Activated CD8-positive, alpha-beta memory T cell treated with anti-CD3 and anti-CD28 coated beads for 24 hours (primary cell): ENCODE measurements at regions not wholly inside any gene's neighbourhood (a gene's known extent, or its start where the extent isn't known, plus 50 kb on each side); places are given as distances from the start of the nearest gene placed in this dataset.
"Not testable (repeated sequence)": the region's sequence is repeated elsewhere in the genome, so short reads cannot be mapped to it uniquely, and the experiment has no call there.

Source experiments
- DNase-seq: peaks from one replicate; pipeline ENCODE4 v3.0.0-alpha.2; 2020

GRCh38 chr11:112310848-112311247 lies 50.2 kb upstream of the PLET1 start:
- no peak for DNase-seq

- no peak for DNase-seq
Measured at GRCh38 chr11:112315057-112315720, 54.5 kb upstream of the PLET1 start.

- no peak for DNase-seq
Measured at GRCh38 chr11:112315861-112316739, 55.4 kb upstream of the PLET1 start.

GRCh38 chr11:112316971-112317370 lies 56.3 kb upstream of the PLET1 start:
- no peak for DNase-seq

GRCh38 chr11:112318184-112318591 lies 57.5 kb upstream of the PLET1 start:
- no peak for DNase-seq

- DNase-seq = no peak
Measured at GRCh38 chr11:112318661-112319060, 58.0 kb upstream of the PLET1 start.

- DNase-seq = no peak
Measured at GRCh38 chr11:112320668-112321067, 60.0 kb upstream of the PLET1 start.

GRCh38 chr11:112321501-112322172 lies 61.0 kb upstream of the PLET1 start:
- DNase-seq = no peak

GRCh38 chr11:112322173-112322790 lies 61.6 kb upstream of the PLET1 start:
- no peak for DNase-seq

GRCh38 chr11:112334381-112334780 lies 73.7 kb upstream of the PLET1 start:
- no peak for DNase-seq

- no peak for DNase-seq
Measured at GRCh38 chr11:112336356-112336886, 75.8 kb upstream of the PLET1 start.

GRCh38 chr11:112339566-112339965 lies 78.9 kb upstream of the PLET1 start:
- DNase-seq = no peak

- no peak for DNase-seq
Measured at GRCh38 chr11:112343368-112344039, 82.8 kb upstream of the PLET1 start.

GRCh38 chr11:112344040-112344413 lies 83.4 kb upstream of the PLET1 start:
- no peak for DNase-seq

GRCh38 chr11:112345166-112345565 lies 84.5 kb upstream of the PLET1 start:
- no peak for DNase-seq

GRCh38 chr11:112345706-112346105 lies 85.0 kb upstream of the PLET1 start:
- DNase-seq = no peak

GRCh38 chr11:112346586-112346985 lies 85.9 kb upstream of the PLET1 start:
- DNase-seq = no peak

GRCh38 chr11:112348480-112349029 lies 87.9 kb upstream of the PLET1 start:
- no peak for DNase-seq

- DNase-seq = not testable (repeated sequence)
Measured at GRCh38 chr11:112351423-112351822, 90.8 kb upstream of the PLET1 start.

- no peak for DNase-seq
Measured at GRCh38 chr11:112352907-112353306, 92.2 kb upstream of the PLET1 start.

- no peak for DNase-seq
Measured at GRCh38 chr11:112354364-112354763, 93.7 kb upstream of the PLET1 start.

GRCh38 chr11:112355726-112356125 lies 95.1 kb upstream of the PLET1 start:
- DNase-seq = no peak
